ENCODE measurements at regions not wholly inside any gene's neighbourhood (a gene's known extent, or its start where the extent isn't known, plus 50 kb on each side); places are given as distances from the start of the nearest gene placed in this dataset.

DNA sequence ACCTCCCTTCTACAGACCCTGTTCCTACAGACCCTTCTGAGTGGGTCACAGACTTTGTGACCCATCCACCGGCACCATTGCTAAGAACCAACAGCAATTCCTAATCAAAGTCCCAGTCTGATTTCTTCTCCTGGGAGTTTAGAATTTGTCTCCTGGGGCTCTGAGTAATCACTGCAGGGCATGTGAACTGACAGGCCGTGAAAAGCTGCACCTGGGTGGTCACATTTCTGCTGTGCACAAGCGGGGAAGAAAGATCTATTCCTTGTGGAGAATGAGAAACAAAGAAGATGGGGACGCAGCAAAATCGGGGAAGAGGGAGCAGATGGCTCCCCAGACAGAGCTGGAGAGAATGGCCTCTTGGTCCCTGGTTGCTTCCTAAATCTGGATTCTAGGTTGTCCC, 151.0 kb downstream of the ARL4C start:
- TF ChIP-seq, protein P1, sequence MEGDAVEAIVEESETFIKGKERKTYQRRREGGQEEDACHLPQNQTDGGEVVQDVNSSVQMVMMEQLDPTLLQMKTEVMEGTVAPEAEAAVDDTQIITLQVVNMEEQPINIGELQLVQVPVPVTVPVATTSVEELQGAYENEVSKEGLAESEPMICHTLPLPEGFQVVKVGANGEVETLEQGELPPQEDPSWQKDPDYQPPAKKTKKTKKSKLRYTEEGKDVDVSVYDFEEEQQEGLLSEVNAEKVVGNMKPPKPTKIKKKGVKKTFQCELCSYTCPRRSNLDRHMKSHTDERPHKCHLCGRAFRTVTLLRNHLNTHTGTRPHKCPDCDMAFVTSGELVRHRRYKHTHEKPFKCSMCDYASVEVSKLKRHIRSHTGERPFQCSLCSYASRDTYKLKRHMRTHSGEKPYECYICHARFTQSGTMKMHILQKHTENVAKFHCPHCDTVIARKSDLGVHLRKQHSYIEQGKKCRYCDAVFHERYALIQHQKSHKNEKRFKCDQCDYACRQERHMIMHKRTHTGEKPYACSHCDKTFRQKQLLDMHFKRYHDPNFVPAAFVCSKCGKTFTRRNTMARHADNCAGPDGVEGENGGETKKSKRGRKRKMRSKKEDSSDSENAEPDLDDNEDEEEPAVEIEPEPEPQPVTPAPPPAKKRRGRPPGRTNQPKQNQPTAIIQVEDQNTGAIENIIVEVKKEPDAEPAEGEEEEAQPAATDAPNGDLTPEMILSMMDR (IDR thresholded peaks at IDR 0.05): no peak
- no peak for TF ChIP-seq POLR2A (IDR thresholded peaks at IDR 0.05)
- no peak for TF ChIP-seq EP300 (IDR thresholded peaks at IDR 0.05)
